Lower lobe of right lung (tissue), 2 donors: ENCODE measurements at regions not wholly inside any gene's neighbourhood (a gene's known extent, or its start where the extent isn't known, plus 50 kb on each side); places are given as distances from the start of the nearest gene placed in this dataset.

Experiments used
- ATAC-seq, 2 donors: fragments of 200-7000 bp; cut with Tn5 transposase; one replicate each; pipeline ENCODE4 v1.9.1; 2020 to 2022; ENCODE audit warnings: mild to moderate bottlenecking in 2 of 2, moderate library complexity in 2 of 2
- DNase-seq: peaks from one replicate; pipeline ENCODE4 v3.0.0-alpha.2; 2020
- H3K27ac ChIP-seq: fragments of 200-600 bp; one replicate; pipeline ENCODE4 v1.8.0; 2022
- H3K27me3 ChIP-seq: fragments of 200-600 bp; one replicate; pipeline ENCODE4 v1.8.0; 2022; ENCODE audit warnings: low read depth
- H3K36me3 ChIP-seq: fragments of 200-600 bp; one replicate; pipeline ENCODE4 v1.8.0; 2022; ENCODE audit warnings: mild to moderate bottlenecking
- H3K4me1 ChIP-seq: fragments of 200-600 bp; one replicate; pipeline ENCODE4 v1.8.0; 2022
- H3K4me3 ChIP-seq: fragments of 200-600 bp; one replicate; pipeline ENCODE4 v1.8.0; 2022; ENCODE audit warnings: mild to moderate bottlenecking
- H3K9me3 ChIP-seq: fragments of 200-600 bp; one replicate; pipeline ENCODE4 v1.8.0; 2022
- CTCF ChIP-seq: fragments of 200-600 bp; IDR thresholded peaks from one replicate; pipeline ENCODE4 v1.8.0; 2022; ENCODE audit warnings: antibody characterized with exemption, mild to moderate bottlenecking
- intact Hi-C: fragments of 100-400 bp; cut with DNase I; formaldehyde crosslinking; loops from one replicate; pipeline ENCODE4 v1.11.0; 2022
- donor health status: DM: no; HTN: yes; CAD: no; lungs with severe emphysema.

GRCh38 chr6:165831812-165832510 is 168.9 kb upstream of the PDE10A start:
- no peak overlapping the region for H3K27ac ChIP-seq
- TF ChIP-seq CTCF: no peak
- H3K27me3 ChIP-seq: no peaks in the 10 kb centered on the region
- H3K36me3 ChIP-seq: no peaks in the 10 kb centered on the region
- peaks cover 15% of the 10 kb centered on the region for H3K4me1 ChIP-seq
- intact Hi-C loops: no loop called here
- DNase-seq (no peak), ATAC-seq (no peak)
- no peak overlapping the region for H3K4me3 ChIP-seq
- H3K9me3 ChIP-seq: no peaks in the 10 kb centered on the region

- intact Hi-C loops: no loop called here
- Histone ChIP-seq H3K4me3 (no peak overlapping the region), H3K4me1 (peaks cover 15% of the 10 kb centered on the region), H3K9me3 (no peaks in the 10 kb centered on the region), H3K27me3 (no peaks in the 10 kb centered on the region), H3K27ac (no peak overlapping the region), H3K36me3 (no peaks in the 10 kb centered on the region)
- no peak for TF ChIP-seq CTCF
- ATAC-seq: no peak
- no peak for DNase-seq
These were observed 167.7 kb upstream of the PDE10A start for GRCh38 chr6:165830761-165831160.

GRCh38 chr6:165829376-165829775 is 166.3 kb upstream of the PDE10A start:
- Histone ChIP-seq H3K27me3 (no peaks in the 10 kb centered on the region), H3K4me1 (peaks cover 4% of the 10 kb centered on the region), H3K4me3 (no peak overlapping the region), H3K9me3 (no peaks in the 10 kb centered on the region), H3K36me3 (no peaks in the 10 kb centered on the region), H3K27ac (no peak overlapping the region)
- no peak for DNase-seq
- intact Hi-C loops: no loop called here
- no peak for TF ChIP-seq CTCF
- no peak for ATAC-seq

- intact Hi-C loops: no loop called here
- Histone ChIP-seq H3K36me3 (no peaks in the 10 kb centered on the region), H3K4me1 (no peaks in the 10 kb centered on the region), H3K27me3 (no peaks in the 10 kb centered on the region), H3K27ac (no peak overlapping the region), H3K4me3 (no peak overlapping the region), H3K9me3 (no peaks in the 10 kb centered on the region)
- ATAC-seq (peak in 1 of 2 donors; percentile 37), DNase-seq (no peak)
- TF ChIP-seq CTCF: no peak
These were observed 164.1 kb upstream of the PDE10A start for GRCh38 chr6:165827190-165827518.

GRCh38 chr6:165826487-165827189 is 163.6 kb upstream of the PDE10A start:
- intact Hi-C loops: no loop called here
- DNase-seq (no peak), ATAC-seq (peak in 1 of 2 donors; percentile 52)

More at GRCh38 chr6:165826487-165827189, 163.6 kb upstream of the PDE10A start:
- Histone ChIP-seq H3K9me3 (no peaks in the 10 kb centered on the region), H3K4me3 (no peak overlapping the region), H3K27ac (no peak overlapping the region), H3K4me1 (no peaks in the 10 kb centered on the region), H3K36me3 (no peaks in the 10 kb centered on the region), H3K27me3 (no peaks in the 10 kb centered on the region)
- TF ChIP-seq CTCF: no peak
